DMS153 treated with DMSO at 0.1 percent for 48 hours (cell line): ENCODE measurements at regions not wholly inside any gene's neighbourhood (a gene's known extent, or its start where the extent isn't known, plus 50 kb on each side); places are given as distances from the start of the nearest gene placed in this dataset.
"Not testable (repeated sequence)": the region's sequence is repeated elsewhere in the genome, so short reads cannot be mapped to it uniquely, and the experiment has no call there.

Source experiments
- DNase-seq: peaks from one replicate; lab custom pipeline; 2025; ENCODE audit not compliant: unreplicated experiment; lab: John Stamatoyannopoulos, UW

DNA sequence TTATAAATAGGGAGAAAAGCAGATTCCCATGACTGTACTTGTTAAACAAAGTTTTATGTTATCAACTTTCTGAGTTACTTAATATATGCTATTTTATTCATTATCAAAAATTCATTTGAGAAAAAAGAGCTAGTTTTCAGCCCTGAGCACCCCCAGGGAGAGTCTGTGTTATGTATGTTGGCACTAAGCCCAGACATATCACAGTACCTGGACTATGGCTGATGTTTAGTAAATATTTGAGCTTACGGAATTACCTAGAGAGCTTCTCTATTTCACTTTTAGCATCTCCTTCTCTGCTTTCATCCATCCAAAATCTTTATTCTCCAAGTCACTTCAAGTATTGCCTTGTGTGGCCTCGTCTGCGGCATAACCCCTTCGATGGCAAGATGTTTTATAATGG lies 225.9 kb upstream of the PCSK5 start:
- peak; percentile 44 for DNase-seq

DNA sequence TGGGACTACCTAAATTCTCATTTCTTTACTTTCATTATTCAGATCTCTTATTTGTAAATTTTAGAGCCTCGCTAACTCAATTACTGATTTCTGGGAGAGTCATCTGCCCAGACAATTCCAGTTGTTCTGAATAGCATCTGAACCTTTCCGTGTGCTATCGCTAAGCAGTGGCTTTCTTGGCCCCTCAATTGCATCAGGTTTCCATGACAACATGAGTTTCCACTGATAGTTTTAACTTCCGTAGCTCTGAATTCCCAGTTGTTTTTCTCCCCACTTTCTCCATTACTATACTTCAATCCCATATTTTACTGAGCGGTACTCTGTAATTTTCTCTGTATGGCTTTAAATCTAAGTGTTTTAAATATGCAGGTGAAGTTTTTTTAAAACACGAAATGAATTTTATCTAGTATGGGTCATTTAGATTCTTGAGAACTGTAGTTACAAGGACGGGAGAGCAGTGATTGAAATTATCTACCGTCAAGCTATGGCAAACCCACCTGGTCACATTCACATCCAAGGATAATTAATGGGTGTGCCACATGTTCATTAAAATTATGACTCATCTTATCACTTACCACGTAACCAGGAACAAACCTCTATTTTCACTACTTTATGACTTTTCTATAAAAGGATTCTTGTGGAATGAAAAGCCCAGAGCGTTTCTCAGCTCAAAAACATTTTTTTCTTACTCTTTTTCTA lies 223.5 kb upstream of the PCSK5 start:
- DNase-seq = no peak

DNA sequence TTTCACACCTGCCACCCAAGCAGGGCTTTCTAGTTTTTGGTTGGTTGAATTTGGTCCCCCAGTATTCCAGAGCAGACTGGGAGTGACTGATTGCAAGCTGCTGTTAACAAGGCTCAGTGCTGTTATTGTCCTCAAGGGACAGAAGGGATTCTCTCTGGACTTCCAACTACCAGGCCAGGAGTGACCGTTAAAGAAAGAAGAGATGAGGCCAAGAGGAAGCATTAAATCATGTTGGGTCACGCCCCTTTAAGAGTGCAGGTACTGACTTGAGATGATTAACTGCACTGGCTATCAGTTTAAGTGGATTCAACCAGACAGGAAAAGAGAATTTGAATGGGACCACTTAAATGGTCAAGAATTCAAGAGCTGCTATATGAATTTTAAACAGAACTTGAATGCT lies 220.8 kb upstream of the PCSK5 start:
- DNase-seq = no peak

DNA sequence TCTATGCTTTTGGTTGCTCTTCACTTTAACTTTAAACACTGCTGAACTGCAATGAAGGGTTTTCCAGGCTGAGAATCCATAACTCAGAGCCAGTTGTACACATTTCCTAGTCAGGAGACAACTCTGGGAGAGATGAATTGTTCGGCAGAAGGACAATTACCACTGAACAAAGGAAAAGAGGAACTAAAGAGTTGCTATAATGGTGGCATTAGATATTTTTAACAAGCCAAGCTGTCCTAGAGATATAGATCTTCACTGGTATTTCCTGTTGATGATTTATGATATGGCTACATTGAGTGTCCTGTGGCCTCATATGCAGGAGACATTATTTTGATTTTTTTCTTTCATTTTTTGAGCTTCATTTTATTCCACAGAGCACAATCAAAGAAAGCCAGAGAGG lies 219.1 kb upstream of the PCSK5 start:
- no peak for DNase-seq

DNA sequence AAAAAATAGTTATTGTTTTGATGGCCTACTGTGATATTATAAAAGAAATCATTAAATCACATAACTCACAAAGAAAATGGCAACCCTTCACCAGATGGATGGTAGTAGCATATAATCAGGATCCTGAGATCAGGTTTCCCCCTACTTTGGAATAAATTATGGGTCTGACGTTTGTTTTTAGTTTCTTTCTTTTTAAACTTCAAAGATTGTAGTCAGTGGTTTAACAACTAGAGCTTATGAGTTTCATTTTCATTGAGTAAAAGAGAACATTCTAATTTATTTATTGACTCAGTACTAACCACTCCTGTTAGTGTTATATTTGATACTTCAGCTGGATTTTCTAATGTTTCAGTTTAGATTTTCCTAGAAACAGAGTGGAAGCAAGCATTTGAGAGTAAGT lies 218.0 kb upstream of the PCSK5 start:
- no peak for DNase-seq

DNA sequence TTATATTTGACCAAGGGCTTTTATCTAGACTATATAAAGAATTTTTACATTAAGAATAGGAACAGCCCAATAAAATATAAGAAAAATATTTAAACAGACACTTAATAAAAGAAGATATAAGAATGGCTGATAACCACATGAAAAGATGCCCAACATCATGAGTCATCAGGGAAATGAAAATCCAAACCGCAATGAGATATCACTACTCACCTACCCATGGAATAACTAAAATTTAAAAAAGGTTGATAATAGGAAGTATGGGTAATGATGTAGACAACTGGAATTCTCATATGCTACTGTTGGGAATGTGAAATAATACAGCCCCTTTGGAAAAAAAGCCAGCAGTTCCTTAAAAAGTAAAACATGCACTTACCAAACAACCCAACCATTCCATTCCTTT lies 206.9 kb upstream of the PCSK5 start:
- DNase-seq = no peak

DNA sequence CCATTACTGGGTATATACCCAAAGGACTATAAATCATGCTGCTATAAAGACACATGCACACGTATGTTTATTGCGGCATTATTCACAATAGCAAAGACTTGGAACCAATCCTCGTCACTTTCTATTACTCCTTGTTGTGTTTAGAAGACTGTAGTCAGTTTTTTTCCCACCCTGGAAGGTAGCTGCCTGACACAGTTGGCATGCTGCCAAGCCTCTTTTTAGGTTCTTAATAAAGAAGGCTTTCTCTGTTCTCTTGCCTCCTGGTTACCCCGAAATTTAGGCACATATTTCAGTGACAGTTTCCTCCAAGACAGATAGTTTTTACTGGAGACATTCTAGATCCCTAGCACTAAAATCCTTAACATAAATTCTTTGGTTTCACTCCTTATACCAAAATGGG lies 205.4 kb upstream of the PCSK5 start:
- no peak for DNase-seq

DNA sequence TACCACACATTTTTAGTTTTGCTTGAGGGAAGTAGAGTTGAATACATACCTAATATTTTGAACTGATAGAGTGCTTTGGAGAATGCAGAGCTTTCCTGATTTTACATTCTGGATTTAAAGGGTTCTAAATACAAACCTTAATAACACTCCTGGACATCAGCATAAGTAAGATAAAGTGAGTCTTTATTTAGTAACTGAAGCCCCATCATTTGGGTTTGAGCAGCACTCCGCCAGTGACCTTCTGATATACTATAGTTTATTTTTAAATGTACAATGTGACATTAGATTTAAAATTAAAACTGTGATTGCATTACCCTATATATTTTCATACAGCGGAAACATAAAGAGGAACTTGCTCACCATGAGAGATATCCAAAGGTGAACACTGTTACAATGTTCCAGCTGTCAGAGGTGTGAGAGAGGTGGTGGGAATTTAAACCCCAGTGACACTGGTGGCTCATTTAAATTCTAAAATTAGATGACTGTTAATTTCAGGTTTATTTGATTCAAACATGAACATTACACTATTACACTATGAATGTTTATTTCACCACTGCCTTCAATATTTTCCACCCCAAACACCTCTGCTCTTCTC lies 203.0 kb upstream of the PCSK5 start:
- no peak for DNase-seq

DNA sequence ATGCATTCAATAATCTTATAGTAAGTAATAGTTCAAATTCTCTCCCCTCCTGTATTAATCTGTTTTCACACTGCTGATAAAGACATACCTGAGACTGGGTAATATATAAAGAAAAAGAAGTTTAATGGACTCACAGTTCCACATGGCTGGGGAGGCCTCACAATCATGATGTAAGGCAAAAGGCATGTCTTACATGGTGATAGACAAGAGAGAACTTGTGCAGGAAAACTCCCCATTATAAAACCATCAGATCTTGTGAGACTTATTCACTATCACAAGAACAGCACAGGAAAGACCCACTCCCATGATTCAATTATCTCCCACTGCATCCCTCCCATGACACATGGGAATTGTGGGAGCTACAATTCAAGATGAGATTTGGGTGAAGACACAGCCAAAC lies 199.9 kb upstream of the PCSK5 start:
- not testable (repeated sequence) for DNase-seq

DNA sequence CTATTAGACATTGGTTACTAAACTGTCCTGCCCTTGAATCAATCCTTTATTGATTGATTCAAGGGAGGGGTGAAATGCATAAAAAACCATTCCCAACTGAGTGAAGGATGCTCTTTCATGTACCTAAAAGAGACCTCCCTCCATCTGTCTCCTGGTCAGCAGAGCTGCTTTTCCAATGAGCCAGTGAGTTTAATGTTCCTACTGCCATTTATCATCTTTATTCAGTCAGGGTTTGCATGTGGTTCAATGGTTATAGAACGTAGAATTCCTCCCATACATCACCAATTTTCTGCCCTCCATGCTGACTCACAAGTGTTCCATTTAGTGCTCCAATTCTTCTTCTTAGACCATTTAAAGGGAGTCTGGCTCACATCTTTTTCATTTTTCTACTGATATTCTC lies 199.1 kb upstream of the PCSK5 start:
- no peak for DNase-seq

DNA sequence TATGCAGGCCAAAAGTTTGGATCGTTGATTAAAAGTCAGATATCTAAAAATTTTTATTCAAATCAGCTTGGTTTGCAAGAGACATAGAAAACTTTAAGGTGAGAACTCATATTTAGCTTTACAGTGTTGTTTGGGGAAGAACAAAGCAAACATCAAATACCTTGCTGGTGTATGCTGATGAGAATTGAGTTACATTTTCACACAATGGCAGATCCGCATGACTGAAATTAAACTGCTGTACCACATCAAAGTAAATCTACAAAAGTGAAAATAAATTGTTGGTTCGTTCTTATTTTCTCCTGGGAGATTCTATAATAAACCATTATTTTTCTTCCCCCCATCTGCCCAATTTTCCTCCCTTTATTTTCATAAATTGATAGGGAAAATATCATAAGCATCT lies 198.2 kb upstream of the PCSK5 start:
- DNase-seq = no peak

DNA sequence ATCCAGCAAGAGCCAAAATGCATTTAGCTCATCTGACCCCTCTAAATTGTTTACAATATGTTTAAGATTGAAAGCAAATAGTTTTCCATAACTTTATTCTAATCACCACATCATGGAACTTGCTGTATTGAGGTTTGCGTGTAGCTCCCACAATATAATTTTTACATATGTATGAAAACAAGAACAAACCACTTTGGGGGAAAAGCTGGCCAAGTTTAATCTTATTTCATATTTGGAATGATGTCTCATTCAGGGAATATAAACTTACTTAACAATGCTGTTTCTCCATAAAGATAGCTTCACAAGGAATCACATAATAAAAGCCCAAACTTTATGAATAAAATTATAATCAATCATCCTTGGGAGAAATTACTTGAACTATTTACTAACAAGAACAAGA lies 194.6 kb upstream of the PCSK5 start:
- no peak for DNase-seq

DNA sequence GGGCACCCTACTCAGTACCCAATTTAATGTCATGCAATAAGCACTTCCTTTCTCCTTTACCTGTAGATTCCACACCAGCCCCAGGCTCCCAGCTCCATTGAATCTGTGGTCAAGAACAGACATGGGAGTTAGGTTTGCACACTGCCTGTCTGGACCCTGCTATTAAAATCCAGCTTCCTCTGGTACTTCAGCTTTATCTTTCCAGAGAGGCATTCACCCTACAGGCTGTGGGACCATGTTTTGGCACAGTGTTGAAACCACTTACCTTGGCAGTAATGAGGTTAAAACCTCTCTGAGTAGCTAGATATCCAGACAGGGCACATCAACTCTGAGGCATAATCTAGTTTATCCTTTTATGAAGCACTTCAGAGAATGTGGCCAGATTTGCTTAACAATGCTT lies 191.5 kb upstream of the PCSK5 start:
- no peak for DNase-seq

DNA sequence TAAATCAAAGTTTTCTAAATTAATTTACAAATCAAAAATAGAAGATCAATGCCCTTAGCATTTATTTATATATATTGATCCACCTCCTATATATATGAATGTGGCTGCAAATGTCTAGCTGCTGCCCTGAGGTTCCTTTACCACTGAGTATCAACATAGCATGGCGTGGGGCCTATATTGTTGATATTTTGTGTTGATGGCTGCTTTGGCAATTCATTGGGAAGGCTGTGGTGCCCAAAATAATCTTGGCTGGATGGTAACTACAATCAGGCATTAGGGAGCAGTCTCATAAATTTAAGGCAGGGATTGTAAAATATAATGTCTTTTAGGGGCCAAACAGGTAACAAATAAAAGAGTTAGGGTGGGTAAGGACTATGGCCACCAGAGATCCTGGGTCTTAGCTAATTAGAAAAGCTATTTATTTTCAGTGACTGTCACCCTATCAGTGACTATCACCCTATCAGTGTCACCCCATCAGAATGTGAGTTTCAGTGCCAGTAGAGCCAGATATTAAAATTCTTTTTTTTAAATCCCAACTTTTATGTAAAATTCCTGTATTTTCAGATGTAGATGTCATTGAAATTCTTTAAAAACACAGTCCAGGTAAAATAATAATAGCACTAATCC lies 190.7 kb upstream of the PCSK5 start:
- DNase-seq = no peak

DNA sequence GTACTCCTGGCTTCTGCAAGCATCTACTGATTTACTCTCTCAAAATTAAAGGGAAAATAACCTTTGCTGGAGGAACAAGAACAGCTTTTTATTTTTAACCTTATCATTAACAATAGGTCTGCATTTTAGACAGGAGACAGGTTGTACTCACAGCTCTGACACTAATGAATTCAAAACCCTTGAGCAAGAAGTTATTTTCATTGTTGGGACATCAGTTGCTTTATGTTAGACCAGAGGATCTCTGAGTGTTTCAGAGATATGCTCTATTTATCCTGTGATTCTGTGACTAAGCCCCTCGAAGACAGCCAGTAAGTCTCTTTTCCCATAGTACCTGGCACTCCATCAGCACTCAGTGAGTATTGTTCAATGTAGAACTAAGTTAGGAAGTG lies 190.2 kb upstream of the PCSK5 start:
- no peak for DNase-seq

DNA sequence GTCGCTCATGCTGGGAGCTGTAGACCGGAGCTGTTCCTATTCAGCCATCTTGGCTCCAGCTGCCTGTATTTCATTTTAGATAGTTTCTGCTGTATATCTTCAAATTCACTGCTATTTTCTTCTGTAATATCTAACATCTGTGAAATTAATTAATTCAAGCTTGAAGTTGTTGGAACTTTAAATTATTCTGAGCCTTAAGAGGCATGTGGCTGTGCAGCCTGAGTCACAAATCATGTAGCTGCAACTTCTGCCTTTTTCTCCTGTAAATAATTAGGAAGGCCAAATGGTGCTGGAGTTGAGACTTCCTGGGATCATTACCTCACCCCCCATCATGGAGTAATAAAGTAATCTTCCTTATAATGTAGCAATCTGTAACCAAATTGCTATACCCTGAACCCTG lies 183.3 kb upstream of the PCSK5 start:
- no peak for DNase-seq

DNA sequence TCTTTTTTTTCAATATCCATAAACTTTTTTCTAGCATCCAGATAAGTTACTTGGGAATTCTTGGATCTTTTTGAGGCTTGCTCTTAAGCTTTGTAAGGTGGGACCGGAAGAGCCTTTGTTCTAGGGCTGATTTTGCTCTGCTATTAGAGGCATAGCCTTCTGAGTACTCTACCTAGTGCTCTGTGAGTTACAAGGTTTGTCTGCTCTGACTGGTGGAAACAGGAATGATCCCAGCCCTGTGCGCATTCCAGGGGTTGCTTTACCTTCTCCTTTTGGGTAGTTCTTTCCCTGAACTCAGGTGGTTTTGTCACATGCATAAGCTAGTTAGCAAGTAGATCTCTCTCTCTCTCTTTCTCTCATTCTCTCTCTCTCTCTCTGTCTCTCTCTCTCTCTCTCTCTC lies 180.8 kb upstream of the PCSK5 start:
- no peak for DNase-seq

DNA sequence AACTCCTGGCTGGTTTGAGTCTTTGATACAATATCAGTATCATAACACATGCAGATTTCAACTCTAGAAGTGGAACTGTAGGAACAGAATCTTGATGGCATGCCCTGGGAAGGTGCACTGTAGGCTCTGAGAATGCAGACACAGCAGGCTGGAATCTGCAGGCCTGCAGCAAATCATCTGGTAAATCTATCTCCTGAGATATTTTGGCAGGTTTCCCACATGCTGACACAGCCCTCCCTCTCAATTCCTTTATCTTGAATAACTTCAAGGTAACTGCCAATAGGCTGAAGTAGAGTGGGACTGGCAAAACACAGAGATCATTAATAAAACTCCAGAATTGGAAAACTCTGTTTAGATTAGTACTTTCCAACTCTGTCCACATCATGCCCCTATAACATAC lies 177.8 kb upstream of the PCSK5 start:
- no peak for DNase-seq

DNA sequence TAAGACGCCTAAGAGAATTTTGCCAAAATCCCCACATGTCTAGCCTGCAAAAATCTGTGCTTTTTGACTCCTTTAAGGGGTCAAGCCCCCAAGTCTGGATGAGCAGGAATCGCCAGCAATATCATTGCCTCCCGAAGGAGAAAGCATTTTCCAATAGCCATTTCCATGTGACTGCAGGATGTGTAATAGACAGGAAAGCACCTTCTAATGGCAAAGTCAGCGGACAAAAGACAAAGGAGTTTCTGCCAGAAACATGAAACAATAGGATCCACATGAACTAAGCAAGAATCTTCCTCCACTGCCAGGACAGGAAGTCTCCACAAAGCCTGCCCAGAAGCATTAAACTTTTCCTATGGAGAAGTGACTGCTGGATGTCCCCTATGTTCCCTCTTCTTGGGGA lies 177.1 kb upstream of the PCSK5 start:
- DNase-seq = no peak

DNA sequence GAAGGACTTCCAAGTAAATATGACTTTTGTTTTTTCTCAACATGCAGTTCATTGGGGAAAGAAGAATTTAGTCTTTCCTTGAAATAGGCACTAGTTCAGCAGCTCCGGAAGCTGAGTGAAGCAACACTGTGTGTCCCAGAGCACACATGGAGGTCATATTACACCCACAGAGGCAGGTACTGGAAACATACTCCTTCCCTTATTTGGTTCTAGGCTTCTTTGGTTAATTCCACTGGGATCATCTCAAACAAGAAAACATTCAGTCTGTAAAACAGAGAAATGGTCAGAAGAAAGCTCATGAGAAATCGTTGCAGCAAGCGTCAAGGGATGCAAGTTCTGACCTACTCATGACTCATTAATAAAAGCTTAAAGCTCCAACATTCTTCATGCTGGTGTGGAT lies 175.1 kb upstream of the PCSK5 start:
- no peak for DNase-seq

DNA sequence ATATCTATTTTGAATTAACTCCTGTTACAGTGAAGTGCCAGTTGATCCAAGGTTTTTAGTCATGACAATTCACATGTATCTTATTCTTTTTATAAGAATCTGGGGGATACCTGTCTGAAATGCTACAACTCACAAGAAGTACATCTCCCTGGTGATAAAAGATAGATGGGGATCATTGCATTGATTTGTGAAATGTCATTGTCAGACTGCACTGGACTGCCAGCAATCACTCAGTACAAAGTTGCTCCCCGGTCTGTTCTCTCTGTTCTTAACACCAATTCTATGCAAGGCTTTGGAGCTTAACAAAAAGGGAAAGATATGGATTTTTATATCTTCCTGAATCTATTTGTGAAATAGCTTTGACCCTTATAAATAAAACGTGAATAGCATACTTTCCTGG lies 171.8 kb upstream of the PCSK5 start:
- DNase-seq = no peak

DNA sequence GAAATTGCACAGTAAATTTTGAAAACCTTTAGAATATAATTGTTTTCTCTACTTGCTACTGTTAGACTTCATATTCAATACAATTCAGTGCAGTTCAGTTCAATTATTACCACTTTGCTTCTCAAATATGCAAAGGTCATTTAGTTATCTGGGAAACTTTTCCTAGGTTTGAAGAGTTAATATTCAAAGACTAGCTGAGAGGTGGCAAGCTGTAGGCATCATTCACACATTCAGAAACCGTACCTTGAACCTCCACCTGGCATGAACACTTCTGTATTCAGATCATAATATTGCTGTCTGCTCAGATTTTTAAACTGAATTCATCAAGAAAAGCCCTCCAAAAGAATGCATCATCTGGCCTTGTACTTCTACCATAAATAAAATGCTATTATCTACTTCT lies 162.1 kb upstream of the PCSK5 start:
- no peak for DNase-seq

DNA sequence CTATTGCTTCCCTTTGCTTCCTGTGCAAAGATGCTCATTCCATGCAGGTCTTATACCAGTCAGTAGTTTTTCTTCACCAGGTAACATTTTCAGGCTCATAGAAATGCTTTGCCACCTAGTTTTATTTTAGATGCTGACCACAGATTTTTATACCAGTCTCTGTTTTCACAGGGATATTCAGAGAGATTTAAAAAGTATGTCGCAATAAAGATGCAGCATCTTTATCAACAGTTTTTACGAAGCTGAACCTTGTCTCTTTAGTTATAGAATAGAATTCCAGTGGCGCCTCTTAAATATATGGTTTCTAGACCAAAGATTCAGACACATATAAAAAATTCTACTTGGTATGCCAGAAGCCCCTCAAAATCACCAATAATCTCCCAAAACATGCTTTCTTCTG lies 155.7 kb upstream of the PCSK5 start:
- DNase-seq = no peak
